ENCODE measurements at regions not wholly inside any gene's neighbourhood (a gene's known extent, or its start where the extent isn't known, plus 50 kb on each side); places are given as distances from the start of the nearest gene placed in this dataset.

DNA sequence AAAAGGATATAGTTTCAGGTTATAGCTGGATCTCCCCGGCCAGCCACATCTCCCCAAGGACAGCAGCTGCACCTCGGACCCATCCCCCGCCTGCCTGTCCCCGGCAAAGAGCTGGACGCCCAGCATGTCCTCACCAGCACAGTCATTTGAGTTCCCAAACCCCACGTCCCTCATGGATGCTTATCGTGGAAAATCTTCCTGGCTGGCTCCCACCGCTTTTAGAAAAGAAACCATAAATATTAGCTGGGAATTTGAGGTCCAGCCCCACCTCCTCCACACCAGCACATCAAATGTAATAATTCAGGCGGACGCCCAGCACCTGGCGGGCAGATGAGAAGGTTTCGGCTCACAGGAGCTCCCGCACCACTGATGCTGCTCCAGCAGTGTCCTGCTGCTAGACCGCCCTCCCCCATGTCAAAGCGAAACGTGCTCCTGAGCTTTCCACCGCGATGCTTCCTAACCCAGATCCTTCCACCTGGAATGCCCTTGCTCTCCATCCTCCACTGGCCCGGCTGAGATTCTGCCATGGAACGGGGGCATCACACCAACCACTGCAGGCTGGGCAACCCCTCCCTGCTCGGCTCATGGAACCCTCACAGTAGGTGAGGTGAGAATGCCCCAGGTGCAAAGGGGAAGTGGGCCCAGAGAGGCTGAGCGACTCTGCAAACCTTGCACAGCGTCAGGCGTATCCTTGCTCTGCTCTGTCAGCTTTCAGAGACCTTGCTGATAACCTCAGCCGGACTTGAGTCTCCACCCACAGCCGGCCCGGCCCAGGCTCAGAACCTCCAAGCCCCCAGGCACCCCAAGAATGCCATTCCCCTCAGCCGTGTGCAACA is 71.5 kb upstream of the GPC1 start:
- DNase-seq = no peak

DNA sequence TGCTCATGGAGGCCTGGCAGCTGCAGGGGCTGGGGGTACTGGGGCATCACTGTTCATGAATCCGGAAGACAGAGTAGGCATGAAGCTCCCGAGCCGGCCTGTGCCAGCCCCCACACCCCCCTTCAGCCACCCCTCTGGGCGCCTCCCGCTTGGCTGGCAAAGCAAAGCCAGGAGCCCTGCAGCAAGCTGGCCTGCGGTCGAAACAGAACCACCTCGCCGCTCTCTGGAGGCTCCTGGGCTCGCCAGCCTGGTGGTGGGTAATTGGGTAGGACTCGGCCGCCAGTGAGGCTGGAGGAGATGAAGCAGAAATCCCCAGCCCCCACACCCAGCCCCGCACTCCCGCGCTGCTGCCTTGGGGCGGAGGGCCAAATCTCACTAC is 70.9 kb upstream of the GPC1 start:
- no peak for DNase-seq

DNA sequence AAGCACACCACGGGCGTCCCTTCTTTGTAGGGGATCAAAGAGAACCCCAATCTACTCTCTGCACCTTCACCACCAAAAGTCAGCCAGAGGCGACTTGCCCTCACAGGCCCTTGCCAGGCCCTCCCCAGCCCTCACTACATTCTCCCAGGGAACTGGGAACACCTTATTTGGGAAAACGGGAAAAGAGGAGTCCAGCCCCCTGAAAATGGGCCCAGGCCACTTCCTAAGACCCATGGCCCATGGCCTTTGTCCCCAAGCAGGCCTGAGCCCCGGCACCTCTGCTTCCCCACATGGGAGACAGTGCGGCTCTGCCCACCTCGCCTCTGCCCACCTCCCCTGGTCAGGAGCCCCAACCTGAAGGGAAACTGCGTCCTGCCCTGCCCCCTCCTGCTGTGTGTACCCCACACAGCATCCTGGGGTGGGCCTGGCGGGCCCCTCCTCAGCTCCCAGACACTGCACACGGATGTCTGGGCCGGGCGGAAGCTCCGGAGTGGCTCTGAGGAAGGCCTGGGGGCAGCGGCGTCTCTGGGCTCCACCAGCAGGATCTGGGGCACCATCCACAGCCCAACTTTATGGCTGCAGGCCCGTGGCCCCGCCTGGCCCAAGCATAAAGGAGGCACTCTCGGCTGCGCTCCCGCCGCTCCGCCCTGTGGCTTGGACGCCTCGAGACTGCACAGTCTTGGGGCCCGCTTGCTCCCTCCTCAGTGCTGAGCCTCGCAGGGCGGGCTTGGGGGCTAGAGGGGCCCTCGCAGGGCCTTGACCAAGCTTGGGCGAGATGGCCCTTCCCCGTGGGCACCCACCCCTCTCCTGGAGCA is 70.3 kb upstream of the GPC1 start:
- no peak for DNase-seq

DNA sequence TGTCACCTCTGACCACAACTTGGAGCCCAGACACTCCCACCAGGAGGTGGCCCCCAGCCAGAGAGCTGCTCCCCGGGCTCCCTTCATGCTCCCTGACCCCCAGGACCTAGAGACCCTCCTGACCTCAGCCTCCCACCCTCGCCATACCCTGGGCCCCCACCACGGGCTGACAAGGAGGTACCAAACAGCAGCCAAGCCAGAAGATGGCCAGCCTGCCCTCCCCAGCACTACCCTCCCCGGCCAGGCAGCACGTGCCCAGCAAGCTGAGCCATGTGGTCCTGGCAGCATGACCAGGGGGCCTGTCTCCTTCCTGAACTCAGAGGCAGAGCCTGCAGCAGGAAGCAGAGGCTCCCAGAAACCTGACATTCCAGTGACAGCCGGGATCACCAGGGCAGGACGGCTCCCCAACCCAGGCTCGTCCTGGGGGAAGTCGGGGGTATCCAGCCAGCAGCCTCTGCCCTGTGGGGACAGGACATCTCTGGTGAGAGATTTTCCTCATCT is 69.4 kb upstream of the GPC1 start:
- DNase-seq = no peak

DNA sequence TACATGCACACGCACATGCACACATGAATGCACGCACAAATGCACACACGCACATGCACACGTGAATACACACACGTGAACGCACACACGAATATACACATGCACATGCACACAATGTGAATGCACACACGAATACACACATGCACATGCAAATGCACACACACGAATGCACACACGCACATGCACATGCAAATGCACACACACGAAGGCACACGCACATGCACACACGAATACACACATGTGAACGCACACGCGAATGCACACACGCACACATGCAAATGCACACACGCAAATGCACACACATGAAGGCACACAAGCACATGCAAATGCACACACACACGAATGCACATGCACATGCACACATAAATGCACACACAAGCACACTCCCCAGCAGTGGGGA is 68.6 kb upstream of the GPC1 start:
- DNase-seq = no peak

DNA sequence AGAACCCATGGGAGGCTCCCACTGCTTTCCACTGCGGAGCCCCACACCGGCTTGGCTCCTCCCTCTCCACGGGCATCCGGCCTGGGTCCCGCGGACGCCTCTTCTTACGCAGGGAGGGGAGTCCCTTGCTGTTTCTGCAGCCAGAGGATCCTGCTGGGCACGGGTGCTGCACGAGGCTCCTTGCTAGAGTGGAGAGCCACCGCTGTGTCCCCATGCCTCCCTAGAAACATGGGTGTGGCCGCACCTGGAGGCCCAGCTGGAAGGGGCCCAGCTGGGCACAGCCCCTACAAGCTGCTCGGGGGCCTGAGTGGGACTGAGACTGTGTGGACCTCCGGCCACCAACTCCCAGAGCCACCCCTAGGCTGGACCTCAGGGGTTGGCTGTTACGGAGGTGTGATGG is 67.7 kb upstream of the GPC1 start:
- DNase-seq = no peak

DNA sequence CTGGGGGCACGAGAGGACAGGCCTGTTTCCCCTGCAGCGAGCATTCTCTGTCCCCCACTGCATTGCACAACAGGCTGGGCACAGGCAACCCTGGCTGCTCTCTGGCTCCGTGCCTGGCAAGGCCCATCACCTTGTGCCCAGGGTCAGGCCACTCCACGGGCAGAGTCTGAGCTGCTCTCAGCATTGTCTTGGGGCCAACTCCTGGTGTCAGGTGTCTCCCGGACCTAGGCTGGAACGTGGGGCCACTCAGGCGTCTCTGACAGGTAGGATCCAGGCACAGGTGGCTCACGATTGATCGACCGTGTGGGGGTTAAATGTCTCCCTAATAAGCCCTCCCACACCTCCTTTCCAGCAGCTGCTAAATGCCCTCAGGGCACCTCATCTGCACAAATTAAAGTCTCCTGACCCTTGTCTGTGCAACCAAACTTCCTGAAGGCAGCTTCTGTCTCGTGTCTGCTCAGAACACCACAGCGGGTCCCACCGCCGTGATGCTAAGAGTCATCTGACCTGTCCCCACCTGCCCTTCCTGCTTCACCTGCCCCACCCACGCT is 66.6 kb upstream of the GPC1 start:
- no peak for DNase-seq

DNA sequence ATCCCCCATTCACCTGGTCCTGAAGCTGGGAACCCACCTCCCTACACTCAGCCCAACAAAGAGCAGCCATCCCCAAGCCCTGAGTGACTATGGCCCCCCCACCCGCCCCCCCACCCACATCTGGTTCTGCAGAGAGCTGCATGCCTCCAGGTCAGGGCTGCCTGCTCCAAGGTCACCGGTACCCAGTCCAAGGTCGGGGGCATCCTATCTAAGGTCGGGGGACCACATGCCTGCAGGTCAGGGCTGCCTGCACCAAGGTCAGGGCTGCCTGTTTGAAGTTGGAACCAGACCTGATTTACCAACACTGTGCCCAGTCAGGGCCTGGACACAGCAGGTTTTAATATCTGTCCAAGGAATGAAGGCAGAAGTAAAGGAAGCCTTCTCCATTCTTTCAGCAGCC is 66.1 kb upstream of the GPC1 start:
- no peak for DNase-seq

DNA sequence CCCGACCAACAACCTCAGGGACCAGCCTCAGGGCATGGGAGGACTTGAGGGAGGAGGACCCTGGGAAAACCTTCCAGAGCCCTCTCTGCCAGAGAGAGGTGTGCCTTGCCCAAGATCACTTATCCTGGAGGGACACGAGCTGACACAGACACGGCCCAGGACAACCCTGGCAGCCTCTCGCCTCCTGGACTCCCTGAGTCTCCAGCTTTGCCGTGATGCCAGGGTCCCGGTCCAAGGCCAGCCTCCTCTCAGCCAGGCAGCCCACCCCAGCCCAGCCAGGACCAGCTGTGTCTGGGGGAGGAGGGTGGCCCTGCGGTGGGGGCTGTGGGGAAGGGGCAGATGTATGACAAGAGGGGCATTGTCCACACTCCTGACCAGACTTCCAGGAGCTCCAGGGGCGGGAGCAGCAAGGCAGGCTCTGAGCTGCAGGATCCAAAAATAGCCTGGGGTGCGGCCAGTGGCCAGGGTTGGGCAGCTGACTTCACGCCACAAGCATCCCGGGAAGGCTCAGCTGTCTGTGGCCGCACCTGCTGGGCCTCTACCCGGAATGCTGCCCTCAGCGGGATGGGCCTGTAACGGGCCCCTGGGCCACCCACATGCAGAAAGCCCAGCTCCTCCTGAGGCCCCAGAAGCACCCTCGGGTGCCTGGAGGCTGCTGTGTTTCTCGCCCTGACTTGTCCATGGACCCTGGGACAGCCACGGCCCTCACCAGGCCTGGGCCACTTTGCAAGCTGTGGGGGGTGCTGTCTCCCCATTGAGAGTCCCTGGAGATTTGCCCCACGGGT is 65.5 kb upstream of the GPC1 start:
- no peak for DNase-seq

DNA sequence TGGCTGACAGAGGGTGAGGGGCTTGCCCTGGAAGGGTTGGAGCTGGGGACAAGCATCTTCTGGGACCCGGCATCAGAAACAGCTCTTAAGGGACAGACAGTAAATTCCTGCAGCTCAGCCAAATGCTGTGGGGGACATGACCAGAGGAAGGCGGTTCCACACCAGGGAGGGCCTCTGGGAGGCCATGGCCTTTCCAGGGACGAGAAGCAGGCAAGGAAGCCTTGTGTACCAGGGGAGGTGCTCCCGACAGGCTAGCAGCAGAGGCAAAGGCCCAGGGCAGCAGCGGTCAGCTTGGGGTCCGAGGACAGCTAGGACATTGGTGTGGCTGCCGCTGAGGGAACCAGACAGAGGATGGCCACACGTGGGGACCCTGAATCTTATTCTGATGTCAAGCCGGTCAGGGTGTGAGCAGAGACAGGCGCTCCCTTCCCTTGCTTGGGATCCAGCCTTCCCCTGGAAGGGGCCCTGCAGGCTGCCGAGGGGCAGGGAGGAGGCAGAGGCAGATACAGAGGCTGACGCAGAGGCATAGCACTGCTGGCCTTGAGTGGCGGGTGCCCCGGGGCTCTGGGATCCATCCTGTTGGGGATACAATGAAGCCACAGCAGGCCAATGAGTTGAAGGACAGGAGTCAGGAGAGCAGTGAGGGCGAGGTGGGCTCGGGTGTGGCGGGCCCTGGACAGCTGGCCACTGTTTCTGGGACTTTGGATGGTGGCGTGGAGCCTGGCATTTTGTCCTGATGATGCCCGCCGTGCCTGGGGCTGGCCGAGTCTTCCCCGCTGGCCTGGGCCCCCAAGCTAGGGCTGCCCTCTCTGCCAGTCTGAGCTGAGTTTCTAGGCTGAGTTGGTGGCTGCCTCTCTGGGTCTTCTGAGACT is 64.1 kb upstream of the GPC1 start:
- DNase-seq = no peak

DNA sequence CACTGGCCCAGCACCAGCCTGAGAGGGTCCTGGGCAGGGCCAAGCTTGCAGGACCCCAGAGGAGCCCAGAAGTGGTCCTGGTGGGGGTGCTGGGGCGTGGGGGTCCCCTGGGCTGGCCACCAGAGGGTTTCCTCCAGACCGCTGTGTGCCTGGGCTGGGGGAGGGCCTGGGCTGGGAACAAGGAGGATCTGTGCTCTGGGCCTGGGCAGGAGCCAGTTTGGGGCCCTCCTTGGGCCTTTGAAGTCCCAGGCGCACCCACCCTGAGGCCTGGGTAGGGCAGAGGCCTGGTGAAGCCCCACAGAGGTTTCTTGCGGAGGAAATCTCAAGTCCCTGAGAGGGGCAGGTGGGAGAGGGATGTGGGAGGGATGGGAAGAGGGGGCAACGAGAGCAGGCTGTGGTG is 63.4 kb upstream of the GPC1 start:
- no peak for DNase-seq

DNA sequence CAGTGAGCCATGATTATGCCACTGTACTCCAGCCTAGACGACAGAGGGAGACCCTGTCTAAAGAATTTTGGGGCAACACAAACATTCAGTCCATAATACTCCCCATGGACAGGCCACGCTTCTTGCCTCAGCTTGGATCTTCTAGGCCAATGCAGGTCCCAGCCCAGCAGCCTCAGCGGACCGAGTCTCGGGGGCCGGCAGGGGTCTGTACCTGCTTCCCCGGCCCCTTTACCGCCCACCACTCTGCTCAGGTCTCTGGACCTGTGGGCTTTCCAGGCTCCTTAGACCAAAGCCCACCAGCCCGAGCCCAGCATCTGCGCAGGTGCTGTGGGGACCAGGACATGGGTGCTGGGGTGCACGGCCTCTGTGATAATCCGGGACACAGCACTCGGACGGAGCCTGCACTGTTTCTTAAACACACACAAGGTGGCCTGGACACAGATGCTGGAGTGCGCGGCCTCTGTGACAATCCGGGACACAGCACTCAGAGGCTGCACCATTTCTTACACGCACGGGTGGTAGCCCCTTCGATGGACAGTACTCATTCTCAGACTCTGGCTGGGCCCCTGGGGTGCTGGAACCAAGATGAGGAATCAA is 62.1 kb upstream of the GPC1 start:
- no peak for DNase-seq

DNA sequence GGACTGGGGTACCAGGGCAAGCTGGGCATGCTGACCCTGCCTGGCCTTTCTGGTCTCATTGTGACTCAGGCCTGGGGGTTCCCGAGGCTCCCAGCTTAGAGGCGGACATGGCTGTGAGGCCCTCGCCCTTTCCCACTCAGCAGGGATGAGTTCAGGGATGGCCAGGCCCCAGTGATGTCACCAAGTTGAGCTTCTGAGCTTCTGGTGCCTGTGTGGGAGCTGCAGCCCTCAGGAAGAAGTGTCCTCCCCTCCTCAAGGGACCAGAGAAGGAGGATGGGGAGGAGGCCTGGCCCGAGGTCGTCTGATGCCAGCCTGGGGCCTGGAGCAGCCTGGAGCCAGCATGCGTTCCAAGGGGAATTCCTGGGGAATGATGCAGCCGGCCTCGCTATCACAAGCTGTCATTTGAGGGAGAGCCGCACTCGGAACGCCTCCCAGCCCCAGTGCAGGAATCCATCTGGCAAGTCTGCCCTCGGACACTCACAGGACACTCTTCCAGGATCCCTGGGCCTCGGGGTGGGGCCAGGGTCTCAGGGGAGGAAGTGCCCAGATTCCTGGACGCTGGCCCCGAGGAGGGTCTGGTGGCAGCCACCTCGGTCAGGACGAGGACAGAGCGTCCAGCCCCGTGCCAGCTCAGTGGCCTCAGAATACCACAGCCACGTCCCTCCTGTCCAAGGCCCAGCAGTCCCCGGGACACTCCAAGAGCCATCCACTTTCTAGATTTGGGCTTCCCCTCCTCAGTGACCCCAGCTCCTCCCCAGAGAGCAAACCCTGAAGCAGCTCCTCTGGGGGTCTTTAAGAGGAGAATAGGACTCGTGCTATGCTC is 61.2 kb upstream of the GPC1 start:
- no peak for DNase-seq

DNA sequence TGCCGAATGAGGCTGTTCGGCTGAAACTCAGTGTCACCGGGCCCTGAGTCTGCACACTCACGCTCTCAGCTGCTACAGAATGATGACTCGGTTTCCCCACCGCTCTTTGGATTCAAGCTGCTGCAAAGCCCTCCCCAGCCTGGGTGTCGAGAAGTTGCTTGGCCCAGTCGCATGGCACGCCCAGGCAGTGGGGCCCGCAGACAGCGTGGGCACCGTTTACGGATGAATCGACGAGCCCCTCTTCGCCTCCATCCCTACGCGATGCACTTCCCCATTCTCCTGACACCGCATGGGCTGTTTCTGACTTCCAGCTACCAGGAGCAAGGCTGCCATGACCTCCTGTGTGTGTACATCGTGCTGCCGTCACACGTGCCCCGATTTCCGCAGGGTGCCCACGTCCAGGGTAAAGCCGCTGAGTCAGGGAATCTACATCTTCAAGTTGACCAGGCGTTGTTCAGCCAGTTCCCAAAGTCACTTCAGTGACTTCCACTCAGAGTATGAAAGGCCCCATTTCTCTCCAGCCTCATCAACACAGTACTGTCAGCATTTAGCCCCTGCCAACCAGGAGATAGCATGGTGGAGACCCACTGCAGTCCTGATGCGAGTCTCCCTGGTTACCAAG is 60.3 kb upstream of the GPC1 start:
- DNase-seq = no peak

DNA sequence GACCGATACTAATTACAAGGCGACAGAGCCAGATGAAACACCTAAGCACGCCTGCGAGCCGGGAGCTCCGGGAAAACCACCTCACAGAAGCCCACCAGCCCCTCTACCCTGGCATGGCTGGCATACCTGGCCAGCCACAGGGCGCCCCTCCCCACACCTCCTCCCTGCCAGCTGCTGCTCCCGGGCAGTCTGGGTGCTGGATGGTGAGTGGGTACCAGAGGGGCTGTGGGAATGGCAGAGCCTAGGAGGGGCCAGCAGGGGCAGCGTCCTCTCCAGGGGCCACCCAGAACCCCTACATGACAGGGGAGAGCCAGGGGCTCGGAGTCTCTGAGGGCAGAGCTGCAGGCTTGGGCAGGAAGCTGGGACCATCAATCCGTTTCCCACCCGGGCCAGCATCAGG is 58.7 kb upstream of the GPC1 start:
- DNase-seq = no peak

DNA sequence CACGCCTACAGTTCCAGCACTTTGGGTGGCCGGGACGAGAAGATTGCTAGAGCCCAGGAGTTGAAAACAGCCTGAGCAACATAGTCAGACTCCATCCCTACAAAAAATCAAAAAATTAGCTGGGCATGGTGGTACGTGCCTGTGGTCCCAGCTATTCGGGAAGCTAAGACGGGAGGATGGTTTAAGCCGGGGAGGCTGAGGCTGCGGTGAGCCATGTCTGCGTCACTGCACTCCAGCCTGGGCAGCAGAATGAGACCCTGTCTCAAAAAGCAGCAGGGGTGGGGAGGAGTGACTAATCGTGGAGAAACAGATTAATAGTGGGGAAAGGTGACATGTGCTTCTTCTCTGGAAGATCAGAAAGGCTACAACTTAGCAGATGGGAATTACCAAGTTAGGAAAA is 58.1 kb upstream of the GPC1 start:
- DNase-seq = no peak

DNA sequence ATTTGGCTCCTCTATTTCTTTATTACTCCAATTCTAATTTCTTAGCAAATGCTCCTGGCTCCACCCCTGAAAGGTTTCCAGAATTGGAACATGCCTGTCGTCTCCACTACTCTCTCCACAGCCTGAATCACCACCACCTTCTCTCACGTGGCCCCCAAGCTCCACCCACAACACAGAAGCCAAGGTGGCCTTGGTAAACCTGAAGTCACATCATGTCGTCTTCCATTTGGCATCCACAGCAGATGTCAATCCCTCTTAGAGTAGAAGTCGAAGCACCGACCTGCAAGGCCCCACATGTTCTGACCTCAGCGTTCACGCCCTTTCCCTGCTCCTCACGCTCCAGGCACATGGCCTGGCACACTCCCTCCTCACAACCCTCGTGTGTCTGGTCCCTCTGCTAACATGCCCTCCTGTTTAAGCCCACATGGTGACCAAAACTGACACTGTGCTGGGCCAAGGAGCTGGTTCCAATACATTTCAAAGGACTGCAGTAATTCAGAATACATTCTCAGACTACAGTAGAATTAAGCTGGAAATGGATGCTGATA is 56.3 kb upstream of the GPC1 start:
- no peak for DNase-seq

DNA sequence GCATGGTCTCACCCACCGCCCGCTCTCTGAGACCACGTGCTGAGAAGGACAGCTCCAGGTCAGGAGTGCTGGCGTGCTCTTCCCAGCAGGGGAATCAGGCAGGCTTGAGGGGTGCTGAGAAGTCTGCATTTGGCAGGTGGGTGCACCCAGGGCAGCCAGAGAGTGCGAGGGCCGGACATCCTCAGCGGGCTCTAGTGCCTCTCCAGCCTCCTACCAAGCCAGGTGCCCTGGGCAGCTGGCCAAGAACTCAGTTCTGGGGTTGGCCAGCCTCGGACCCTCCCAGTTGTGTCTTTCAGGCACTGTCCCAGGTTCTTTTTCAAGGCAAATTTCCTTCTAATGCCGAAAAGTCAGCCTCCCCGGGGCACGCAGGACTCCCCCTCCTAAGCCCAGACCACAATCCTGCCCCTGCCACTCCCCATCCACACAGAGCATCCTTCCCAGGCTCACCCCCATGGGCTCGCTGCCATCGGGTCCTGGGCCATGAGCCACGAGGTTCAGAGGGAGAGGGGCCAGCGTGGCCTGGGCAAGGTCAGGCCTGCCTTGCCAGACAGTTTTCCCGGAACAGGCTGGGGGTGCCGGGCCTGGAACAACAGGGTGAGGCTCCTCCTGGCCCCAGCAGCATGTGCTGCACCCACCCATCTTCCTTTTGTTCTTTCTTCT is 52.2 kb upstream of the GPC1 start:
- no peak for DNase-seq

Measured in NCI-H187 (cell line).